CD4-positive, alpha-beta T cell (primary cell): ENCODE measurements at regions not wholly inside any gene's neighbourhood (a gene's known extent, or its start where the extent isn't known, plus 50 kb on each side); places are given as distances from the start of the nearest gene placed in this dataset.

Experiments
- ATAC-seq: fragments of 200-7000 bp; cut with Tn5 transposase; one replicate; pipeline ENCODE4 v1.10.0; 2022; ENCODE audit warnings: mild to moderate bottlenecking; ENCODE audit not compliant: poor library complexity
- CTCF ChIA-PET: fragments of 350-600 bp; sonication (Branson Sonifier 250); formaldehyde crosslinking; loops from one replicate; lab custom pipeline; 2021; ENCODE audit warnings: antibody characterized with exemption, inconsistent platforms; lab: Charles Lee
- POLR2A ChIA-PET: fragments of 350-600 bp; sonication (Branson Sonifier 250); formaldehyde crosslinking; loops from one replicate; lab custom pipeline; 2021; ENCODE audit warnings: antibody characterized with exemption, inconsistent platforms; lab: Charles Lee
- DNase-seq, 14 experiments: peaks; one replicate each; pipeline ENCODE4 v3.0.0-alpha.2; 2013 to 2020; ENCODE audit warnings: mixed read lengths in 2 of 14
- H3K27ac ChIP-seq, 2 donors: one replicate each; pipeline versions ENCODE4 v1.5.1 to v1.7.0; 2013; ENCODE audit warnings: low read length in 2 of 2, low read depth in 1 of 2, mild to moderate bottlenecking in 1 of 2
- H3K27me3 ChIP-seq, 2 experiments: 1 replicate in 1 of 2; 2 replicates in 1 of 2; pipeline versions ENCODE4 v1.6.1 to v1.7.0; 2013; ENCODE audit warnings: low read length in 2 of 2, control low read depth in 1 of 2, mild to moderate bottlenecking in 1 of 2, moderate library complexity in 1 of 2; ENCODE audit not compliant: insufficient read depth in 2 of 2, control insufficient read depth in 1 of 2
- H3K36me3 ChIP-seq: one replicate; pipeline ENCODE4 v1.6.1; 2013; ENCODE audit warnings: low read length, control low read depth; ENCODE audit not compliant: insufficient read depth
- H3K4me1 ChIP-seq: one replicate; pipeline ENCODE4 v1.6.1; 2013; ENCODE audit warnings: low read length, control low read depth; ENCODE audit not compliant: insufficient read depth
- H3K4me3 ChIP-seq: one replicate; pipeline ENCODE4 v1.5.1; 2013; ENCODE audit warnings: mild to moderate bottlenecking, low read length, moderate library complexity
- H3K9me3 ChIP-seq, 2 experiments: 1 replicate in 1 of 2; 2 replicates in 1 of 2; pipeline versions ENCODE4 v1.6.1 to v1.7.0; 2013; ENCODE audit warnings: low read length in 2 of 2, mild to moderate bottlenecking in 2 of 2, control low read depth in 1 of 2, moderate library complexity in 1 of 2; ENCODE audit not compliant: control insufficient read depth in 1 of 2, insufficient read depth in 1 of 2
- H3K27ac Mint-ChIP-seq: one replicate; pipeline ENCODE4 v1.8.0; 2020; ENCODE audit warnings: mixed read lengths
- H3K27me3 Mint-ChIP-seq: one replicate; pipeline ENCODE4 v1.8.0; 2021; ENCODE audit warnings: mixed read lengths
- H3K36me3 Mint-ChIP-seq: one replicate; pipeline ENCODE4 v1.8.0; 2021; ENCODE audit warnings: low read depth, mixed read lengths
- H3K4me1 Mint-ChIP-seq: one replicate; pipeline ENCODE4 v1.8.0; 2021; ENCODE audit warnings: low read depth, mixed read lengths
- H3K4me3 Mint-ChIP-seq: one replicate; pipeline ENCODE4 v1.8.0; 2020; ENCODE audit warnings: mild to moderate bottlenecking, mixed read lengths
- H3K9me3 Mint-ChIP-seq: one replicate; pipeline ENCODE4 v1.8.0; 2020; ENCODE audit warnings: mixed read lengths
- intact Hi-C, 2 experiments: fragments of 100-400 bp; cut with DNase I in 1 of 2; cut with micrococcal nuclease in 1 of 2; formaldehyde crosslinking; loops; one replicate each; pipeline versions ENCODE4 v1.15.1 to v1.9.0; 2023 to 2025; cut with DNase I, micrococcal nuclease
- TF ChIP-seq, protein P1 (sequence below): fragments of 200-600 bp; IDR thresholded peaks from one replicate; pipeline ENCODE4 v1.8.0; 2022; ENCODE audit warnings: antibody characterized with exemption, mild to moderate bottlenecking

DNA sequence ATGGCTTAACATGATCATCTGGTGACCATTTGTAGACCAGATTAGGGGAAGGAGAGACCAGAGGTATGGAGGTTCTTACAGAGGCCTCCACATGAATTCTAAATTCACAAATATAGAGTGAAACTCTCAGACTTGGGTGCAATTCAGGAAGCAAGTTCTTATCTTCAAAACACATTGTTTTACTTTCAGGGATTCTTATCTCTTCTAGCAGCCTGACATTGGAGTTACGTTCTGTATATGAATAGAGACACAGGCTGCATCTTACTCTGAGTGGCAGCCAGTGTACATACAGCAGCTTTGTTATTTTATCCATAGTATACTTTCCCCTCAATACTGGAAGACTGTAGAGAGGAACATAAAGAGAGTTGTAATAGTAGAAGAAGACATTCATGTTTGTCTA is 1331.7 kb upstream of the WWC1 start:
- ATAC-seq (no peak), DNase-seq (no peak)
- POLR2A ChIA-PET = no interaction called here
- Histone ChIP-seq H3K9me3 (peaks cover 0 to 7% of the 10 kb centered on the region in 2 experiments), H3K4me3 (no peak overlapping the region), H3K4me1 (no peaks in the 10 kb centered on the region), H3K27me3 (no peaks in the 10 kb centered on the region), H3K27ac (no peak overlapping the region), H3K36me3 (no peaks in the 10 kb centered on the region)
- H3K9me3 Mint-ChIP-seq = peaks cover 14% of the 10 kb centered on the region
- CTCF ChIA-PET = interaction anchor here (0.6 kb wide), 1 partner anchor 13 kb away, joined by 3 read pairs; no protein-coding TSS in a partner anchor
- H3K36me3 Mint-ChIP-seq = no peaks in the 10 kb centered on the region
- no peak overlapping the region for H3K27ac Mint-ChIP-seq
- no peak overlapping the region for H3K4me3 Mint-ChIP-seq
- intact Hi-C loops = no loop called here
- no peaks in the 10 kb centered on the region for H3K27me3 Mint-ChIP-seq
- TF ChIP-seq, protein P1, sequence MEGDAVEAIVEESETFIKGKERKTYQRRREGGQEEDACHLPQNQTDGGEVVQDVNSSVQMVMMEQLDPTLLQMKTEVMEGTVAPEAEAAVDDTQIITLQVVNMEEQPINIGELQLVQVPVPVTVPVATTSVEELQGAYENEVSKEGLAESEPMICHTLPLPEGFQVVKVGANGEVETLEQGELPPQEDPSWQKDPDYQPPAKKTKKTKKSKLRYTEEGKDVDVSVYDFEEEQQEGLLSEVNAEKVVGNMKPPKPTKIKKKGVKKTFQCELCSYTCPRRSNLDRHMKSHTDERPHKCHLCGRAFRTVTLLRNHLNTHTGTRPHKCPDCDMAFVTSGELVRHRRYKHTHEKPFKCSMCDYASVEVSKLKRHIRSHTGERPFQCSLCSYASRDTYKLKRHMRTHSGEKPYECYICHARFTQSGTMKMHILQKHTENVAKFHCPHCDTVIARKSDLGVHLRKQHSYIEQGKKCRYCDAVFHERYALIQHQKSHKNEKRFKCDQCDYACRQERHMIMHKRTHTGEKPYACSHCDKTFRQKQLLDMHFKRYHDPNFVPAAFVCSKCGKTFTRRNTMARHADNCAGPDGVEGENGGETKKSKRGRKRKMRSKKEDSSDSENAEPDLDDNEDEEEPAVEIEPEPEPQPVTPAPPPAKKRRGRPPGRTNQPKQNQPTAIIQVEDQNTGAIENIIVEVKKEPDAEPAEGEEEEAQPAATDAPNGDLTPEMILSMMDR = no peak
- no peaks in the 10 kb centered on the region for H3K4me1 Mint-ChIP-seq

DNA sequence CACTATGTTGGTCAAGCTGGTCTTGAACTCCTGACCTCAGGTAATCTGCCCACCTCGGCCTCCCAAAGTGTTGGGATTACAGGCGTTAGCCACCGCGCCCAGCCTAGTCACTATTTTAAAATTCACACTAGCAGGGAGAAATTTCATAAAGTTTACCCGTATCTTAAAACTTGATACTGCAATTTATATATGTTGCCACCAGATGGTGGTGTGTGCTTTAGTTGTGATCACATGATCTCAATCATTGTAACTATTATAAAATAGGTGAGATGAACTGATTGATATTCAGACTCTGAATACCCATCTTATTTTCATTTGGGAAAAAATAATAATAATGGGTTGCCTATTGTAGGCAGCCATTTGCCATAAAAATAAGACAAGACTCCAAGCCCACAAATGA is 1330.4 kb upstream of the WWC1 start:
- TF ChIP-seq, protein P1 = no peak
- no peak for ATAC-seq
- DNase-seq = no peak
- no peak overlapping the region for H3K4me3 ChIP-seq
- Mint-ChIP-seq H3K27ac (no peak overlapping the region), H3K4me1 (no peaks in the 10 kb centered on the region), H3K36me3 (no peaks in the 10 kb centered on the region), H3K27me3 (no peaks in the 10 kb centered on the region), H3K4me3 (no peak overlapping the region), H3K9me3 (peaks cover 14% of the 10 kb centered on the region)
- no peaks in the 10 kb centered on the region for H3K27me3 ChIP-seq
- ChIA-PET CTCF (interaction anchor here (0.7 kb wide), 1 partner anchor 144 kb away, joined by 3 read pairs; no protein-coding TSS in a partner anchor), POLR2A (no interaction called here)
- peaks cover 0 to 7% of the 10 kb centered on the region in 2 experiments for H3K9me3 ChIP-seq
- intact Hi-C loops = no loop called here
- H3K4me1 ChIP-seq = no peaks in the 10 kb centered on the region
- H3K27ac ChIP-seq = no peak overlapping the region
- H3K36me3 ChIP-seq = no peaks in the 10 kb centered on the region

DNA sequence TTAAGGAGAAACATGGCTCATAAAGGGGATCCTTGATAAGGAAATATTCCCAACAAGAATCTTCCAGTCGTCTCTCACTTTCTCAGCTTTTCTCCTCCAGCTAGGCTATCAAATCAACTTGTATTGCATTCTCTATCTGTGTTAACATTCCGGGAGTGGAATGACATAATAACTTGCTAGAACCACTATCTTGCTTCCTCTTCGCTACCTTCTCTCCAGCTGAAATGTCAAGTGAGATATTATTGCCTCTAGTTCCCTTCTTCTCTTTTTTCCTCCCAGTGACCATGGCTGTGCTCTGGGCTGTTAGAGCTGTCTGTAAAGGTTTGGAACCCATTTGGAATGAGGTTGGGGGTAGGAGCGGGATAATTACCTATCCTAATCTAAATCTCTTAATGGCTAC is 1329.5 kb upstream of the WWC1 start:
- H3K27ac ChIP-seq = no peak overlapping the region
- Mint-ChIP-seq H3K36me3 (no peaks in the 10 kb centered on the region), H3K9me3 (peaks cover 14% of the 10 kb centered on the region), H3K27me3 (no peaks in the 10 kb centered on the region), H3K4me1 (no peaks in the 10 kb centered on the region), H3K4me3 (no peak overlapping the region), H3K27ac (no peak overlapping the region)
- DNase-seq (no peak), ATAC-seq (no peak)
- intact Hi-C loops = no loop called here
- no peak overlapping the region for H3K4me3 ChIP-seq
- TF ChIP-seq, protein P1 = no peak
- H3K9me3 ChIP-seq = peaks cover 0 to 7% of the 10 kb centered on the region in 2 experiments
- ChIA-PET POLR2A (no interaction called here), CTCF (no interaction called here)
- H3K36me3 ChIP-seq = no peaks in the 10 kb centered on the region
- no peaks in the 10 kb centered on the region for H3K4me1 ChIP-seq
- no peaks in the 10 kb centered on the region for H3K27me3 ChIP-seq
